SK-N-SH (cell line): ENCODE measurements at regions not wholly inside any gene's neighbourhood (a gene's known extent, or its start where the extent isn't known, plus 50 kb on each side); places are given as distances from the start of the nearest gene placed in this dataset.

Experiments
- CTCF ChIP-seq: fragments of 200-600 bp; sonication (generic); IDR thresholded peaks from 2 replicates; pipeline ENCODE4 v1.6.1; 2017; ENCODE audit warnings: antibody characterized with exemption, mild to moderate bottlenecking, moderate library complexity
- EP300 ChIP-seq, 2 experiments: IDR thresholded peaks; 2 replicates each; pipeline versions ENCODE4 v1.4.0 to v1.6.1; 2012; ENCODE audit warnings: borderline replicate concordance in 1 of 2, low read depth in 1 of 2, low read length in 1 of 2
- EZH2phosphoT487 ChIP-seq: fragments of 200-600 bp; sonication (generic); IDR thresholded peaks from 2 replicates; pipeline ENCODE4 v1.6.1; 2017; ENCODE audit warnings: low read depth, mixed run types, mild to moderate bottlenecking, antibody characterized with exemption, moderate library complexity, borderline replicate concordance
- MAX ChIP-seq: IDR thresholded peaks from 2 replicates; pipeline ENCODE4 v1.4.0; 2012; ENCODE audit warnings: low read depth
- MEF2A ChIP-seq: IDR thresholded peaks from 2 replicates; pipeline ENCODE4 v1.4.0; 2012; ENCODE audit warnings: low read depth, borderline replicate concordance
- POLR2AphosphoS5 ChIP-seq: IDR thresholded peaks from 2 replicates; pipeline ENCODE4 v1.6.1; 2012; ENCODE audit warnings: low read depth, low read length
- REST ChIP-seq: IDR thresholded peaks from 2 replicates; pipeline ENCODE4 v1.6.1; 2012; ENCODE audit warnings: mild to moderate bottlenecking, low read depth, low read length, moderate library complexity
- RXRA ChIP-seq: IDR thresholded peaks from 2 replicates; pipeline ENCODE4 v1.4.0; 2012; ENCODE audit warnings: low read depth, mild to moderate bottlenecking, borderline replicate concordance
- YY1 ChIP-seq: IDR thresholded peaks from 2 replicates; pipeline ENCODE4 v1.4.0; 2012; ENCODE audit warnings: low read depth, mild to moderate bottlenecking

GRCh38 chr4:136414981-136415380, 1117.3 kb downstream of the PCDH18 start:
- TF ChIP-seq YY1: no peak
- no peak for TF ChIP-seq REST
- TF ChIP-seq CTCF: no peak
- no peak for TF ChIP-seq RXRA
- TF ChIP-seq EZH2phosphoT487: no peak
- no peak for TF ChIP-seq MAX
- no peak for TF ChIP-seq EP300 (IDR thresholded peaks at IDR 0.05; ENCODE audit: borderline replicate concordance in 1 of 2, low read depth in 1 of 2, low read length in 1 of 2)
- TF ChIP-seq POLR2AphosphoS5: no peak
- TF ChIP-seq MEF2A: no peak
